HG03159 (cell line): ENCODE measurements at regions not wholly inside any gene's neighbourhood (a gene's known extent, or its start where the extent isn't known, plus 50 kb on each side); places are given as distances from the start of the nearest gene placed in this dataset.

Source experiments
- ATAC-seq: cut with Tn5 transposase; IDR thresholded peaks from one replicate; pipeline ENCODE4 v1.9.1; 2021; ENCODE audit warnings: mild to moderate bottlenecking, moderate library complexity; ENCODE audit not compliant: unreplicated experiment

GRCh38 chr2:19238440-19239060 lies 119.9 kb downstream of the OSR1 start:
- no peak for ATAC-seq

- ATAC-seq: no peak
These were observed 123.1 kb downstream of the OSR1 start for GRCh38 chr2:19235308-19235707.

GRCh38 chr2:19232312-19232711 lies 126.1 kb downstream of the OSR1 start:
- no peak for ATAC-seq

- ATAC-seq: no peak
These were observed 126.8 kb downstream of the OSR1 start for GRCh38 chr2:19231625-19232024.

GRCh38 chr2:19230626-19231025 lies 127.8 kb downstream of the OSR1 start:
- no peak for ATAC-seq

- ATAC-seq: no peak
These were observed 129.7 kb downstream of the OSR1 start for GRCh38 chr2:19228715-19229114.

- ATAC-seq: no peak
These were observed 130.2 kb downstream of the OSR1 start for GRCh38 chr2:19228181-19228593.

GRCh38 chr2:19226871-19227270 lies 131.6 kb downstream of the OSR1 start:
- no peak for ATAC-seq

GRCh38 chr2:19226386-19226785 lies 132.0 kb downstream of the OSR1 start:
- no peak for ATAC-seq

- ATAC-seq: no peak
These were observed 132.5 kb downstream of the OSR1 start for GRCh38 chr2:19225931-19226330.

- ATAC-seq: no peak
These were observed 133.3 kb downstream of the OSR1 start for GRCh38 chr2:19225126-19225525.

GRCh38 chr2:19224486-19224885 lies 133.9 kb downstream of the OSR1 start:
- ATAC-seq: no peak

- ATAC-seq: no peak
These were observed 134.4 kb downstream of the OSR1 start for GRCh38 chr2:19224011-19224410.

- no peak for ATAC-seq
These were observed 139.4 kb downstream of the OSR1 start for GRCh38 chr2:19219060-19219459.

GRCh38 chr2:19218166-19218565 lies 140.3 kb downstream of the OSR1 start:
- no peak for ATAC-seq

GRCh38 chr2:19216676-19217602 lies 141.5 kb downstream of the OSR1 start:
- ATAC-seq: no peak

GRCh38 chr2:19216238-19216637 lies 142.2 kb downstream of the OSR1 start:
- no peak for ATAC-seq

- ATAC-seq: no peak
These were observed 143.6 kb downstream of the OSR1 start for GRCh38 chr2:19214682-19215391.

- no peak for ATAC-seq
These were observed 148.7 kb downstream of the OSR1 start for GRCh38 chr2:19209575-19210341.

GRCh38 chr2:19208479-19209199 lies 149.8 kb downstream of the OSR1 start:
- ATAC-seq: no peak
